Activated naive CD8-positive, alpha-beta T cell treated with anti-CD3 and anti-CD28 coated beads, Interleukin-2, amount 50 U/mL, for 24 hours (primary cell): ENCODE measurements at regions not wholly inside any gene's neighbourhood (a gene's known extent, or its start where the extent isn't known, plus 50 kb on each side); places are given as distances from the start of the nearest gene placed in this dataset.

ENCODE experiments used
- ATAC-seq: fragments of 150-1000 bp; cut with Tn5 transposase; one replicate; pipeline ENCODE4 v1.10.0; 2021
- DNase-seq: peaks from one replicate; pipeline ENCODE4 v3.0.0; 2021
- H3K27ac Mint-ChIP-seq: one replicate; pipeline ENCODE4 v1.8.0; 2021; ENCODE audit warnings: mild to moderate bottlenecking, mixed read lengths
- H3K27me3 Mint-ChIP-seq: one replicate; pipeline ENCODE4 v1.8.0; 2021; ENCODE audit warnings: mixed read lengths
- H3K36me3 Mint-ChIP-seq: one replicate; pipeline ENCODE4 v1.8.0; 2021; ENCODE audit warnings: low read depth, mixed read lengths
- H3K4me1 Mint-ChIP-seq: one replicate; pipeline ENCODE4 v1.8.0; 2021; ENCODE audit warnings: mixed read lengths
- H3K4me3 Mint-ChIP-seq: one replicate; pipeline ENCODE4 v1.8.0; 2021; ENCODE audit warnings: mild to moderate bottlenecking, moderate library complexity, mixed read lengths
- H3K9me3 Mint-ChIP-seq: one replicate; pipeline ENCODE4 v1.8.0; 2021; ENCODE audit warnings: mixed read lengths

DNA sequence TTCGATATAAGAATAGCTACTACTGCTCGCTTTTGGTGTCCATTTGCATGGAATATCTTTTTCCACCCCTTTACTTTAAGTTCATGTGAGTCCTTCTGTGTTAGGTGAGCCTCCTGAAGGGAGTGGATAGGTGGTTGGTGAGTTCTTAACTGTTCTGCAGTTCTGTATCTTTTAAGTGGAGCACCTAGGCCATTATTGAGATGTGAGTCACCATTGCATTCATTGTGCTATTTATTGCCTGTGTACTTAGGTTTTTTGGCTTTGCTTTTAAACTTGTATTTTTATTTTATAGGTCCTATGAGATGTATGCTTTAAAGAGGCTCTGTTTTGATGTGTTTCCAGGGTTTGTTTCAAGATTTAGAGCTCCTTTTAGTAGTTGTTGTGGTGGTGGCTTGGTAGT is 1430.8 kb downstream of the REEP3 start:
- no peaks in the 10 kb centered on the region for H3K27me3 Mint-ChIP-seq
- H3K4me3 Mint-ChIP-seq, result no peak overlapping the region
- H3K9me3 Mint-ChIP-seq, result peaks cover 28% of the 10 kb centered on the region
- H3K27ac Mint-ChIP-seq, result no peak overlapping the region
- no peaks in the 10 kb centered on the region for H3K36me3 Mint-ChIP-seq
- DNase-seq (no peak), ATAC-seq (no peak)
- no peaks in the 10 kb centered on the region for H3K4me1 Mint-ChIP-seq

DNA sequence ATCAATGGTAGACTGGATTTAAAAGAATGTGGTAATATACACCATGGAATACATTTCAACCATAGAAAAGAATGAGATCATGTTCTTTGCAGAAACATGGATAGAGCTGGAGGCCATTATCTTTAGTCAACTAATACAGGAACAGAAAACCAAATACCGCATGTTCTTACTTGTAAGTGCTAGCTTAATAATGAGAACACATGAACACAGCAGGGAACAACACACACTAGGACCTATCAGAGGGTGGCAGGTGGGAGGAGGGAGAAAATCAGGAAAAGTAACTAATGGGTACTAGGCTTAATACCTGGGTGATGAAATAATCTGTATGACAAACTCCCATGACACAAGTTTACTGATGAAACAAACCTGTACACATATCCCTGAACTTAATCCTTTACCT is 1435.2 kb downstream of the REEP3 start:
- no peak for DNase-seq
- H3K36me3 Mint-ChIP-seq, result no peaks in the 10 kb centered on the region
- peaks cover 12% of the 10 kb centered on the region for H3K9me3 Mint-ChIP-seq
- no peak overlapping the region for H3K27ac Mint-ChIP-seq
- no peaks in the 10 kb centered on the region for H3K27me3 Mint-ChIP-seq
- no peak overlapping the region for H3K4me3 Mint-ChIP-seq
- ATAC-seq, result no peak
- no peaks in the 10 kb centered on the region for H3K4me1 Mint-ChIP-seq

- peaks cover 14% of the 10 kb centered on the region for H3K9me3 Mint-ChIP-seq
- no peak for DNase-seq
- ATAC-seq, result no peak
- no peaks in the 10 kb centered on the region for H3K36me3 Mint-ChIP-seq
- no peak overlapping the region for H3K27ac Mint-ChIP-seq
- no peaks in the 10 kb centered on the region for H3K4me1 Mint-ChIP-seq
- no peak overlapping the region for H3K4me3 Mint-ChIP-seq
- no peaks in the 10 kb centered on the region for H3K27me3 Mint-ChIP-seq
Observed at GRCh38 chr10:64959116-64959515, 1437.9 kb downstream of the REEP3 start.

- Mint-ChIP-seq H3K27me3 (no peaks in the 10 kb centered on the region), H3K9me3 (peaks cover 17% of the 10 kb centered on the region), H3K4me3 (no peak overlapping the region), H3K27ac (no peak overlapping the region), H3K4me1 (no peaks in the 10 kb centered on the region), H3K36me3 (no peaks in the 10 kb centered on the region)
- ATAC-seq, result no peak
- no peak for DNase-seq
Observed at GRCh38 chr10:64959883-64960282, 1438.7 kb downstream of the REEP3 start.

GRCh38 chr10:64973391-64973790 is 1452.2 kb downstream of the REEP3 start:
- Mint-ChIP-seq H3K27me3 (no peaks in the 10 kb centered on the region), H3K36me3 (no peaks in the 10 kb centered on the region), H3K9me3 (no peaks in the 10 kb centered on the region), H3K4me1 (no peaks in the 10 kb centered on the region), H3K4me3 (no peak overlapping the region), H3K27ac (no peak overlapping the region)
- no peak for ATAC-seq
- DNase-seq, result no peak

GRCh38 chr10:64976150-64976549 is 1454.9 kb downstream of the REEP3 start:
- H3K4me1 Mint-ChIP-seq, result no peaks in the 10 kb centered on the region
- ATAC-seq (no peak), DNase-seq (no peak)
- no peaks in the 10 kb centered on the region for H3K27me3 Mint-ChIP-seq
- no peaks in the 10 kb centered on the region for H3K36me3 Mint-ChIP-seq
- peaks cover 8% of the 10 kb centered on the region for H3K9me3 Mint-ChIP-seq
- no peak overlapping the region for H3K4me3 Mint-ChIP-seq
- H3K27ac Mint-ChIP-seq, result no peak overlapping the region

- Mint-ChIP-seq H3K27ac (no peak overlapping the region), H3K4me3 (no peak overlapping the region), H3K9me3 (peaks cover 8% of the 10 kb centered on the region), H3K27me3 (no peaks in the 10 kb centered on the region), H3K4me1 (no peaks in the 10 kb centered on the region), H3K36me3 (no peaks in the 10 kb centered on the region)
- ATAC-seq (no peak), DNase-seq (no peak)
Observed at GRCh38 chr10:64977915-64978314, 1456.7 kb downstream of the REEP3 start.

GRCh38 chr10:64996886-64997285 is 1475.7 kb downstream of the REEP3 start:
- H3K27ac Mint-ChIP-seq, result no peak overlapping the region
- peaks cover 17% of the 10 kb centered on the region for H3K9me3 Mint-ChIP-seq
- no peak overlapping the region for H3K4me3 Mint-ChIP-seq
- no peaks in the 10 kb centered on the region for H3K4me1 Mint-ChIP-seq
- no peaks in the 10 kb centered on the region for H3K36me3 Mint-ChIP-seq
- DNase-seq (no peak), ATAC-seq (no peak)
- no peaks in the 10 kb centered on the region for H3K27me3 Mint-ChIP-seq

DNA sequence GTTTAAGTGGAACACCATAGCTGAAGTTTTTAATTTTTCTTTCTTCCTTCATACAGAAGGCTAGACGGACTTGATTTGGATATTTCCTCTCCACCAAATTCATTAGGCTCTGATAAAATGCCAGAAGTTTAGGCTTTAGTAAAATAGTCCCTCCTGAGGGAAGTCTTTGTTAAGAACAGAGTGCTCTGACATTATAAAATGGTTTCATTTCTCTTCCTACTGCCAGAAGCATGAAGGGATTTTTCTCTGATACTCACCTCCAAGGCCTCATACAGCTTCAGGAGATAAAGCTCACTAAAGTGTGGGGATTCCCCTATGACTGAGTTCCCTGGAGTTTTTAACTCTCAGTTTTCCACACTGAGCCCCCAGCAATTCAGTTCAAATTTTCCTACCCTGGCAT is 1489.6 kb downstream of the REEP3 start:
- Mint-ChIP-seq H3K27ac (no peak overlapping the region), H3K27me3 (no peaks in the 10 kb centered on the region)
- no peak for ATAC-seq

DNA sequence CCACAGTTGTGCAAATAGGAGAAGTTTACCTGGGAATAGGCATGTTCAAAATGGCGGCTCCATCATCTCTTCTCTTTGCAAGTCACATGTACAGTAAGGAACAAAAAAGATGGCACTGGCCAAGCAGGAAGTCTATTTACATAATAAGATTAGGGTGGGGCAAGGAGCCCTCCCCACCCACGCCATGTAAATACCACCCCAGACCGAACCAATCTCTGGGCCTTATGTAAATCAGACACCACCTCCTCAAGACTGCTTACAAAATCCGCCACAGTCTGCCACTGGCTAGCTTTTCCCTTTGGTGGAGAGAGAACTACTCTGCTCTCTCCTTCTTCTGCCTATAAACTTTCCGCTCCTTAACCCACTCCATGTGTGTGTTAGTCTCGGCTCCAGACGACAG is 1496.3 kb downstream of the REEP3 start:
- no peak for DNase-seq
- Mint-ChIP-seq H3K4me3 (no peak overlapping the region), H3K9me3 (peaks cover 8% of the 10 kb centered on the region), H3K36me3 (no peaks in the 10 kb centered on the region), H3K27ac (no peak overlapping the region), H3K4me1 (no peaks in the 10 kb centered on the region), H3K27me3 (no peaks in the 10 kb centered on the region)
- ATAC-seq, result no peak

More for the DNA sequence above, 1489.6 kb downstream of the REEP3 start:
- H3K36me3 Mint-ChIP-seq, result no peaks in the 10 kb centered on the region
- peaks cover 8% of the 10 kb centered on the region for H3K9me3 Mint-ChIP-seq
- no peaks in the 10 kb centered on the region for H3K4me1 Mint-ChIP-seq
- no peak overlapping the region for H3K4me3 Mint-ChIP-seq
- no peak for DNase-seq

DNA sequence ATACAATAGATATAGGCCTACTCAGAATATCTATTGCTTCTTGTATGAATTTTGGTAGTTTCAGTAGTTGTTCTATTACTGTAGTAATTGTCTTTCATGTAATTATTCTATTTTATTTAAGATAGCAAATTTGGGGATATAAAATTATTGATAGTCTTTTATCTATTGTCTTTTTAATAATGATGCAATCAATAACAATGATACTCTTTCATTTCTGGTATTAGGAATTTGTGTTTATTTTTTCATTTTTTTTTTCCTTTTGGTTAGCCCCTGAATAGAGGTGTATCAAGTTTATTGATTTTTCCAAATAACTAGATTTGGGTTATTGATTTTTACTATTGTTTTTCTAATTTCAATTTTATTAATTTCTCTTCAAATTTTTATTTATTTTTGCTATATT is 1503.7 kb downstream of the REEP3 start:
- Mint-ChIP-seq H3K9me3 (peaks cover 4% of the 10 kb centered on the region), H3K4me3 (no peak overlapping the region), H3K36me3 (no peaks in the 10 kb centered on the region), H3K27ac (no peak overlapping the region), H3K4me1 (no peaks in the 10 kb centered on the region), H3K27me3 (no peaks in the 10 kb centered on the region)
- DNase-seq (no peak), ATAC-seq (no peak)

GRCh38 chr10:65030263-65030662 is 1509.1 kb downstream of the REEP3 start:
- Mint-ChIP-seq H3K9me3 (peaks cover 7% of the 10 kb centered on the region), H3K4me1 (no peaks in the 10 kb centered on the region), H3K4me3 (no peak overlapping the region), H3K36me3 (no peaks in the 10 kb centered on the region), H3K27ac (no peak overlapping the region), H3K27me3 (no peaks in the 10 kb centered on the region)
- ATAC-seq (no peak), DNase-seq (no peak)

DNA sequence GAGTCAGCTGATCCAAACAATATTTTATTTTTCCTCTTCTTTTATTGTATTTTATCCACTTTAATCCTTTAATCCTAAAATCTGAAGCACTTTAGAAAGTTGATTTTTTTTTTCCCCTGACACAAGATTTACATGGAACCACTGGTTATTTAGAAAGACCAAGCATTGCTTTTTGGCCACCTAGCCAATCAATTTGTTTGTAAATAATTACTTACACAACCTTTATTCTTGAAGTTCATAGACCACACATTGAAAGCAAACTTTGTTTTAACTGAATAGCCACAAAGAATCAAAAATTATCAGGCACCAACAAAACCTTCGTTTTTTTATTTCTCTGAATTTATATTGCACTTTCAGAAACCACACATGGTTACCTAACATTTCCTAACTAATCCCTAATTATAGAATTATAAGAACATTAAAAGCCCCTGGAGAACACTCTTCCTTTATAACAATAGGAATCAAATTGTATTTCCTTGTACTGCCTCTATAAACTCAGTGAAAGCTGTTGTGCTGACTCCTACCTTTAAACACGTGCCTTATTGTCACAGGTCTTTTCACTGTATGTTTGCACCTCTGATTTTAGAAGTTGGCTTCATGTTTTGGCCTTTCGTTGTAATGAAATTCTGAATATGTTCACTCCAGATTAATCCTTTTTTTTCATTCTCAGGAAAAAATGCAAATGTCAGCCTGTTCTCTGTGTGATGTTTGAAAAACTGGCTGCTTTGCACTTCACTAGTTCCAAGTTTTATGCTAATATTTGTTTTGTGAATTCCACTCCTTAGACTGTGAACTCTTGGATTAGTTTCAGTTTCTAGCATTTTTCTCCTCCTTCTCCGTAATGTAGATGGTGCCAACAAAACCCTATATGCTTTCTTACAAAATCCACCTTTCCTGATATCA is 1511.9 kb downstream of the REEP3 start:
- Mint-ChIP-seq H3K27ac (no peak overlapping the region), H3K4me1 (no peaks in the 10 kb centered on the region), H3K36me3 (no peaks in the 10 kb centered on the region), H3K9me3 (peaks cover 7% of the 10 kb centered on the region), H3K4me3 (no peak overlapping the region), H3K27me3 (no peaks in the 10 kb centered on the region)
- no peak for ATAC-seq
- DNase-seq, result no peak

GRCh38 chr10:65033957-65034356 is 1512.8 kb downstream of the REEP3 start:
- Mint-ChIP-seq H3K27me3 (no peaks in the 10 kb centered on the region), H3K9me3 (peaks cover 7% of the 10 kb centered on the region), H3K27ac (no peak overlapping the region), H3K4me3 (no peak overlapping the region), H3K36me3 (no peaks in the 10 kb centered on the region), H3K4me1 (no peaks in the 10 kb centered on the region)
- no peak for DNase-seq
- no peak for ATAC-seq

DNA sequence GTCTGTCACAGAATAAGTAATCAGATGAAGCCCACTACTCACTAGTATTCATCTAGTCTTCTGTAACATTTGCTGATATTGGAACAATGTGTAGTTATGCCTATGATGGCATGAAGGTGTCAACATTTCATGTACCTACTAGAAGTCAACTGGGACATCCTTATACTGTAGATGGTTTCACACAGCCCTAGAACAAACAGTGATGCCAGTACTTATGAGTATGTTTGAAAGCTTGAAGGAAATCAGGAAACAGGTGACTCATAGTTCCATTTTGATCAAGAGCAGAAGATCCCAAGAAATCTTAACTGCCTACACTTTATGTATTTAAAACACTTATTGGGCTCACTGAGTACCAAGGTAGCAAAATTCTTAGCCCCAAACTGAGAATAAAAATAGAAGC is 1519.6 kb downstream of the REEP3 start:
- Mint-ChIP-seq H3K36me3 (no peaks in the 10 kb centered on the region), H3K9me3 (no peaks in the 10 kb centered on the region), H3K4me3 (no peak overlapping the region), H3K27me3 (no peaks in the 10 kb centered on the region), H3K27ac (no peak overlapping the region), H3K4me1 (no peaks in the 10 kb centered on the region)
- ATAC-seq, result no peak
- DNase-seq, result no peak

DNA sequence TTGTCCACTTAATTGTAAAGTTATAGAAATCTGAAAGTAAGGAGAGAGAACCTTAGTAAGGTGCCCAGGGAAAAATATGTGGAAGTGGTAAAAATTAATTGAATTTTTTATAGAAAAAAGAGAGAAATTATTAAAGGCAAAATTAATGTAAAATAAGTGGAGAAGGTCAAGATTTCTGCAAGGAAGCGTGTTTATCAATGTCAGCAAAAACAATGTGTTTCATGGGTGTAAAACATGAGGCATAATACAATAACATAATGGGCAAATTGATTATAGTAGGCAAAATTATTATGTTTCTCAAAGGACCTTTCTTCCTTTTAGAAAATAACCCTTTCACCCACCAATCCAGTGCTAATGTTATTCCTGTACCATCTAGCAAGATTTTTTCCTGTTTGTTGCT is 1520.1 kb downstream of the REEP3 start:
- no peaks in the 10 kb centered on the region for H3K27me3 Mint-ChIP-seq
- H3K9me3 Mint-ChIP-seq, result no peaks in the 10 kb centered on the region
- H3K36me3 Mint-ChIP-seq, result no peaks in the 10 kb centered on the region
- H3K4me3 Mint-ChIP-seq, result no peak overlapping the region
- ATAC-seq (no peak), DNase-seq (no peak)
- H3K4me1 Mint-ChIP-seq, result no peaks in the 10 kb centered on the region
- H3K27ac Mint-ChIP-seq, result no peak overlapping the region
